ENCODE measurements at regions not wholly inside any gene's neighbourhood (a gene's known extent, or its start where the extent isn't known, plus 50 kb on each side); places are given as distances from the start of the nearest gene placed in this dataset.

GRCh38 chr7:98534493-98534892 is 82.6 kb upstream of the NPTX2 start:
- Histone ChIP-seq H4K20me1 (ENCODE audit: insufficient read depth, low read length, poor library complexity, severe bottlenecking) (no peaks in the 10 kb centered on the region), H3K9me3 (ENCODE audit: insufficient read depth, low read depth, low read length) (no peaks in the 10 kb centered on the region), H3F3A (ENCODE audit: low read depth) (no peaks in the 10 kb centered on the region), H3K79me2 (ENCODE audit: insufficient read depth, low read length) (no peaks in the 10 kb centered on the region), H3K27me3 (ENCODE audit: insufficient read depth, low read length, poor library complexity, severe bottlenecking) (no peaks in the 10 kb centered on the region), H3K4me1 (ENCODE audit: insufficient read depth, low read length, poor library complexity, severe bottlenecking) (no peaks in the 10 kb centered on the region), H2AFZ (ENCODE audit: low read length) (no peak overlapping the region), H3K4me2 (ENCODE audit: low read depth, low read length, poor library complexity, severe bottlenecking) (no peak overlapping the region), H3K36me3 (ENCODE audit: insufficient read depth, low read length) (no peaks in the 10 kb centered on the region), H3K9me2 (replicated peaks; ENCODE audit: low read depth, low read length) (no peaks in the 10 kb centered on the region), H3K4me3 (ENCODE audit: low read length, poor library complexity, severe bottlenecking) (no peak overlapping the region), H3K9ac (ENCODE audit: low read depth, low read length, poor library complexity, severe bottlenecking) (no peak overlapping the region)
- no peak for TF ChIP-seq EZH2phosphoT487 (IDR thresholded peaks at IDR 0.05; ENCODE audit: borderline replicate concordance)
- TF ChIP-seq, protein P1, sequence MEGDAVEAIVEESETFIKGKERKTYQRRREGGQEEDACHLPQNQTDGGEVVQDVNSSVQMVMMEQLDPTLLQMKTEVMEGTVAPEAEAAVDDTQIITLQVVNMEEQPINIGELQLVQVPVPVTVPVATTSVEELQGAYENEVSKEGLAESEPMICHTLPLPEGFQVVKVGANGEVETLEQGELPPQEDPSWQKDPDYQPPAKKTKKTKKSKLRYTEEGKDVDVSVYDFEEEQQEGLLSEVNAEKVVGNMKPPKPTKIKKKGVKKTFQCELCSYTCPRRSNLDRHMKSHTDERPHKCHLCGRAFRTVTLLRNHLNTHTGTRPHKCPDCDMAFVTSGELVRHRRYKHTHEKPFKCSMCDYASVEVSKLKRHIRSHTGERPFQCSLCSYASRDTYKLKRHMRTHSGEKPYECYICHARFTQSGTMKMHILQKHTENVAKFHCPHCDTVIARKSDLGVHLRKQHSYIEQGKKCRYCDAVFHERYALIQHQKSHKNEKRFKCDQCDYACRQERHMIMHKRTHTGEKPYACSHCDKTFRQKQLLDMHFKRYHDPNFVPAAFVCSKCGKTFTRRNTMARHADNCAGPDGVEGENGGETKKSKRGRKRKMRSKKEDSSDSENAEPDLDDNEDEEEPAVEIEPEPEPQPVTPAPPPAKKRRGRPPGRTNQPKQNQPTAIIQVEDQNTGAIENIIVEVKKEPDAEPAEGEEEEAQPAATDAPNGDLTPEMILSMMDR (conservative IDR thresholded peaks at IDR 0.05; ENCODE audit: low read length), result no peak

DNA sequence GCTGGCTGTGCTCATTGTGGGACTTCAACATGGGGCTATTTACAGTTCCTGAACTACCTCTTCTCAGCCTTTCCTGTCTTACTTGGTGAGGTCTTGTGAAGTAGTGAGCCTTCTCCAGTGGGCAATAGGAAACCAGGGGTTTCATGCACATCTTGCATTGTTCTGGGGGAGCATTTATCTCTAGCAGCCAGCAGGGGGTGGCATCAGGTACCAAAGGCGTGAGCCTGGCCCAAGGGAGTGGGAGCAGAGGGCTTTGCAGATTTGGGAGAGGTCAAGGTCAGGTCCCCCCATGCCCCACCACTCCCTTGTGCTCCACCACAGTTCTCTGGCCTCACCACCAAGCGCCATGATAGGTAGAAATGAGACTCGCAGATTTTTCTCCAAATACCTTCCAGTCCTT is 85.4 kb upstream of the NPTX2 start:
- Histone ChIP-seq H3F3A (ENCODE audit: low read depth) (no peaks in the 10 kb centered on the region), H4K20me1 (ENCODE audit: insufficient read depth, low read length, poor library complexity, severe bottlenecking) (no peaks in the 10 kb centered on the region), H3K4me2 (ENCODE audit: low read depth, low read length, poor library complexity, severe bottlenecking) (no peak overlapping the region), H3K9me3 (ENCODE audit: insufficient read depth, low read depth, low read length) (no peaks in the 10 kb centered on the region), H3K9ac (ENCODE audit: low read depth, low read length, poor library complexity, severe bottlenecking) (no peak overlapping the region), H3K4me1 (ENCODE audit: insufficient read depth, low read length, poor library complexity, severe bottlenecking) (no peaks in the 10 kb centered on the region), H3K79me2 (ENCODE audit: insufficient read depth, low read length) (no peaks in the 10 kb centered on the region), H3K36me3 (ENCODE audit: insufficient read depth, low read length) (no peaks in the 10 kb centered on the region), H3K9me2 (replicated peaks; ENCODE audit: low read depth, low read length) (no peaks in the 10 kb centered on the region), H3K4me3 (ENCODE audit: low read length, poor library complexity, severe bottlenecking) (no peak overlapping the region), H2AFZ (ENCODE audit: low read length) (no peak overlapping the region), H3K27me3 (ENCODE audit: insufficient read depth, low read length, poor library complexity, severe bottlenecking) (no peaks in the 10 kb centered on the region)
- TF ChIP-seq EZH2phosphoT487 (IDR thresholded peaks at IDR 0.05; ENCODE audit: borderline replicate concordance), result no peak
- TF ChIP-seq, protein P1 (conservative IDR thresholded peaks at IDR 0.05; ENCODE audit: low read length), result 0 out of 2 replicates have a peak, but pooled peaks have one; percentile 13

GRCh38 chr7:98528079-98528478 is 89.0 kb upstream of the NPTX2 start:
- no peak for TF ChIP-seq EZH2phosphoT487 (IDR thresholded peaks at IDR 0.05; ENCODE audit: borderline replicate concordance)
- TF ChIP-seq, protein P1 (conservative IDR thresholded peaks at IDR 0.05; ENCODE audit: low read length), result no peak
- H3K4me1 ChIP-seq (ENCODE audit: insufficient read depth, low read length, poor library complexity, severe bottlenecking), result no peaks in the 10 kb centered on the region
- H3K9ac ChIP-seq (ENCODE audit: low read depth, low read length, poor library complexity, severe bottlenecking), result no peak overlapping the region
- H3K27me3 ChIP-seq (ENCODE audit: insufficient read depth, low read length, poor library complexity, severe bottlenecking), result no peaks in the 10 kb centered on the region
- no peak overlapping the region for H2AFZ ChIP-seq (ENCODE audit: low read length)
- no peaks in the 10 kb centered on the region for H3K79me2 ChIP-seq (ENCODE audit: insufficient read depth, low read length)
- H3K36me3 ChIP-seq (ENCODE audit: insufficient read depth, low read length), result no peaks in the 10 kb centered on the region
- H4K20me1 ChIP-seq (ENCODE audit: insufficient read depth, low read length, poor library complexity, severe bottlenecking), result no peaks in the 10 kb centered on the region
- H3F3A ChIP-seq (ENCODE audit: low read depth), result no peaks in the 10 kb centered on the region
- H3K9me2 ChIP-seq (replicated peaks; ENCODE audit: low read depth, low read length), result no peaks in the 10 kb centered on the region
- H3K4me3 ChIP-seq (ENCODE audit: low read length, poor library complexity, severe bottlenecking), result no peak overlapping the region
- no peak overlapping the region for H3K4me2 ChIP-seq (ENCODE audit: low read depth, low read length, poor library complexity, severe bottlenecking)
- H3K9me3 ChIP-seq (ENCODE audit: insufficient read depth, low read depth, low read length), result 0 out of 2 replicates have a peak, but pooled peaks cover 2% of the 10 kb centered on the region

All from Loucy (cell line).